ENCODE measurements at regions not wholly inside any gene's neighbourhood (a gene's known extent, or its start where the extent isn't known, plus 50 kb on each side); places are given as distances from the start of the nearest gene placed in this dataset.

DNA sequence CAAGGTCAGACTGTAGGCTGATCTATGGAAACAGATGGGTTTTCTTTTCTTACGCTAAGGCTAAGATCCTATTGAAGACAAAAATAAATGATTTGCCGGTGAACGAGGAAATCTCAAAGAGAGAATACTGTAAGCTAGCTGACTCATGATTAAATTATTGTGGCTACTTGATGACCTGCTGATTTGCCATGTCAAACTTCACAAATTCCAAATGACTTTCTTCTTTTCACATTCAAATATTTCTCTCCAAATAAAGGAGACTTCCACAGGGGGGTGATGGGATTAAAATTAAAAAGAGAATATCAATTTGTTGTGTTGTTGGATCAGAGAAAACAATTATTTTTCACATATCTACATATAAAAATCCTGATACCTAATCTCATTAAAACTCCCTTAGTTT lies 860.6 kb upstream of the ZWINT start:
- TF ChIP-seq EZH2 (IDR thresholded peaks at IDR 0.05; ENCODE audit: borderline replicate concordance, insufficient read depth, low read depth, low read length, poor library complexity, severe bottlenecking): no peak
- TF ChIP-seq, protein P1, sequence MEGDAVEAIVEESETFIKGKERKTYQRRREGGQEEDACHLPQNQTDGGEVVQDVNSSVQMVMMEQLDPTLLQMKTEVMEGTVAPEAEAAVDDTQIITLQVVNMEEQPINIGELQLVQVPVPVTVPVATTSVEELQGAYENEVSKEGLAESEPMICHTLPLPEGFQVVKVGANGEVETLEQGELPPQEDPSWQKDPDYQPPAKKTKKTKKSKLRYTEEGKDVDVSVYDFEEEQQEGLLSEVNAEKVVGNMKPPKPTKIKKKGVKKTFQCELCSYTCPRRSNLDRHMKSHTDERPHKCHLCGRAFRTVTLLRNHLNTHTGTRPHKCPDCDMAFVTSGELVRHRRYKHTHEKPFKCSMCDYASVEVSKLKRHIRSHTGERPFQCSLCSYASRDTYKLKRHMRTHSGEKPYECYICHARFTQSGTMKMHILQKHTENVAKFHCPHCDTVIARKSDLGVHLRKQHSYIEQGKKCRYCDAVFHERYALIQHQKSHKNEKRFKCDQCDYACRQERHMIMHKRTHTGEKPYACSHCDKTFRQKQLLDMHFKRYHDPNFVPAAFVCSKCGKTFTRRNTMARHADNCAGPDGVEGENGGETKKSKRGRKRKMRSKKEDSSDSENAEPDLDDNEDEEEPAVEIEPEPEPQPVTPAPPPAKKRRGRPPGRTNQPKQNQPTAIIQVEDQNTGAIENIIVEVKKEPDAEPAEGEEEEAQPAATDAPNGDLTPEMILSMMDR (IDR thresholded peaks at IDR 0.05): no peak
- H2AFZ ChIP-seq (ENCODE audit: insufficient read depth, low read depth, low read length, poor library complexity, severe bottlenecking): no peak overlapping the region
- WGBS (ENCODE audit: insufficient coverage): 80% methylated on average over 2 of the region's 3 CpGs
- intact Hi-C loops (cut with micrococcal nuclease): no loop called here
- no peaks in the 10 kb centered on the region for H3K36me3 ChIP-seq (replicated peaks in 1 of 2; ENCODE audit: control extremely low read depth in 1 of 2, control insufficient read depth in 1 of 2, extremely low read depth in 1 of 2, insufficient read depth in 2 of 2, low read length in 1 of 2)
- H3K27me3 ChIP-seq (replicated peaks in 1 of 4; ENCODE audit: control extremely low read depth in 1 of 4, control insufficient read depth in 3 of 4, insufficient read depth in 4 of 4, low read length in 3 of 4): no peaks in the 10 kb centered on the region
- H3K9me3 ChIP-seq (ENCODE audit: control extremely low read depth in 1 of 3, control insufficient read depth in 2 of 3, insufficient read depth in 1 of 3, low read length in 2 of 3): no peaks in the 10 kb centered on the region
- Mint-ChIP-seq H3K4me3 (no peak overlapping the region), H3K27ac (no peak overlapping the region), H3K9me3 (ENCODE audit: insufficient read depth) (no peaks in the 10 kb centered on the region), H3K27me3 (no peaks in the 10 kb centered on the region), H3K4me1 (no peaks in the 10 kb centered on the region)
- H3K27ac ChIP-seq (ENCODE audit: low read length in 2 of 2): no peak overlapping the region
- no peak overlapping the region for H3K4me2 ChIP-seq (replicated peaks; ENCODE audit: low read depth, low read length, poor library complexity, severe bottlenecking)
- ATAC-seq (ENCODE audit: low read depth): no peak
- H3K9ac ChIP-seq (ENCODE audit: low read length): no peak overlapping the region
- H3K4me1 ChIP-seq (ENCODE audit: control insufficient read depth in 2 of 2, insufficient read depth in 2 of 2, low read length in 2 of 2): no peaks in the 10 kb centered on the region
- POLR2A ChIA-PET: no interaction called here
- no peak overlapping the region for H3K4me3 ChIP-seq (ENCODE audit: control extremely low read depth in 1 of 5, extremely low read depth in 1 of 5, insufficient read depth in 1 of 5, low read depth in 2 of 5, low read length in 4 of 5)
- DNase-seq: no peak
- H3K79me2 ChIP-seq (ENCODE audit: control insufficient read depth, insufficient read depth, low read length): no peaks in the 10 kb centered on the region
- CTCF ChIA-PET: no interaction called here
- H4K20me1 ChIP-seq (ENCODE audit: control insufficient read depth, insufficient read depth, low read length, poor library complexity, severe bottlenecking): no peaks in the 10 kb centered on the region

DNA sequence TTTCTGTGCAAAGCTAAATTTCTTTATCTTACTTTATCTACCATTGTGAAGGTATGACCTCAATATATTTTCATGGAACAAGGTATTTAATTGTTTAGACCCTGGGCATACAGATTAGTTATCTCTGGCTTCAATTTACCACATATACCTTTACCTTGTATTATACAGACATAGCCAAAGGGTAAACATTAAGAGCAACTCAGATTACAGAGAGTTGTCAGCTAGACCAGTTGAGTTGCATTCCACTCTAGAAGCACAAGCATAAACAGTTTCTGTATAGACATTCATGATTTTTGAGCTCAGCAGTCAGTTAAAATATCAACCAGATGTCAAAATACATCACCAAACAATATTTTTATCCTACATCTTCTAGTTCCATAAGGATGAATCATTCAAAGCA lies 857.3 kb upstream of the ZWINT start:
- Histone ChIP-seq H2AFZ (ENCODE audit: insufficient read depth, low read depth, low read length, poor library complexity, severe bottlenecking) (no peak overlapping the region), H3K36me3 (replicated peaks in 1 of 2; ENCODE audit: control extremely low read depth in 1 of 2, control insufficient read depth in 1 of 2, extremely low read depth in 1 of 2, insufficient read depth in 2 of 2, low read length in 1 of 2) (no peaks in the 10 kb centered on the region), H3K4me1 (ENCODE audit: control insufficient read depth in 2 of 2, insufficient read depth in 2 of 2, low read length in 2 of 2) (no peaks in the 10 kb centered on the region), H3K9me3 (ENCODE audit: control extremely low read depth in 1 of 3, control insufficient read depth in 2 of 3, insufficient read depth in 1 of 3, low read length in 2 of 3) (no peaks in the 10 kb centered on the region), H3K9ac (ENCODE audit: low read length) (no peak overlapping the region), H4K20me1 (ENCODE audit: control insufficient read depth, insufficient read depth, low read length, poor library complexity, severe bottlenecking) (no peaks in the 10 kb centered on the region), H3K27ac (ENCODE audit: low read length in 2 of 2) (no peak overlapping the region), H3K79me2 (ENCODE audit: control insufficient read depth, insufficient read depth, low read length) (no peaks in the 10 kb centered on the region), H3K4me3 (ENCODE audit: control extremely low read depth in 1 of 5, extremely low read depth in 1 of 5, insufficient read depth in 1 of 5, low read depth in 2 of 5, low read length in 4 of 5) (no peak overlapping the region), H3K27me3 (replicated peaks in 1 of 4; ENCODE audit: control extremely low read depth in 1 of 4, control insufficient read depth in 3 of 4, insufficient read depth in 4 of 4, low read length in 3 of 4) (no peaks in the 10 kb centered on the region), H3K4me2 (replicated peaks; ENCODE audit: low read depth, low read length, poor library complexity, severe bottlenecking) (no peak overlapping the region)
- CTCF ChIA-PET: no interaction called here
- no peak for DNase-seq
- ATAC-seq (ENCODE audit: low read depth): no peak
- no peaks in the 10 kb centered on the region for H3K4me1 Mint-ChIP-seq
- H3K27ac Mint-ChIP-seq: no peak overlapping the region
- H3K9me3 Mint-ChIP-seq (ENCODE audit: insufficient read depth): peaks cover 2% of the 10 kb centered on the region
- no peak overlapping the region for H3K4me3 Mint-ChIP-seq
- intact Hi-C loops (cut with micrococcal nuclease): no loop called here
- no peaks in the 10 kb centered on the region for H3K27me3 Mint-ChIP-seq
- no peak for TF ChIP-seq EZH2 (IDR thresholded peaks at IDR 0.05; ENCODE audit: borderline replicate concordance, insufficient read depth, low read depth, low read length, poor library complexity, severe bottlenecking)
- TF ChIP-seq, protein P1 (IDR thresholded peaks at IDR 0.05): no peak
- POLR2A ChIA-PET: no interaction called here
